ENCODE measurements at regions not wholly inside any gene's neighbourhood (a gene's known extent, or its start where the extent isn't known, plus 50 kb on each side); places are given as distances from the start of the nearest gene placed in this dataset.

DNA sequence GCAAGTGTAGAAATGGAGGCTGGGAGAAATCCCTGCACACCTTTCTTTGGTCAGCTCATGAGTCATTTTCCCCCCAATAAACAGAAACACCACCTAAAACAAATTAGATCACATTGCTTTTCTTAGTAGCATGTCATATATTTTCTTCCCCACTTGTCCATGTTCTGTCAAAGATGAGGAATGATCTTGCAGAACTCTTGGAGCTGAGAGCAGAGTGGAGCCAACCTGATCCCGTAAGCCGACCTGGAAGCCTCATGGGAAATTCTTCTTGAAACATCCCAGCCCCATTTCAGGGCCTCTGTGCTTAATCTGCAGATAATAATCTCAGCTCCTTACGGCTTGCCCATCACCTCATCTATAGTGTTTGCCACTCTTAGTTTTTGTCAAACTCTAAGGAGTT is 284.6 kb upstream of the ELAC2 start:
- H3K79me2 ChIP-seq (ENCODE audit: insufficient read depth, low read depth): no peaks in the 10 kb centered on the region

GRCh38 chr17:13297183-13297582 is 279.4 kb upstream of the ELAC2 start:
- no peak for TF ChIP-seq CTCF (conservative IDR thresholded peaks at IDR 0.05; ENCODE audit: low read depth, low read length)
- Histone ChIP-seq H3K4me1 (ENCODE audit: low read depth, poor library complexity, severe bottlenecking) (no peaks in the 10 kb centered on the region), H3K79me2 (ENCODE audit: insufficient read depth, low read depth) (no peaks in the 10 kb centered on the region), H3K9ac (no peak overlapping the region), H3K4me3 (IDR thresholded peaks at IDR 0.05; ENCODE audit: insufficient read depth, low read depth, low read length) (no peak overlapping the region), H3K27ac (no peak overlapping the region), H3K4me2 (no peak overlapping the region), H2AFZ (ENCODE audit: low read depth) (no peak overlapping the region), H3K36me3 (ENCODE audit: insufficient read depth) (no peaks in the 10 kb centered on the region), H4K20me1 (ENCODE audit: insufficient read depth) (no peaks in the 10 kb centered on the region), H3K27me3 (ENCODE audit: insufficient read depth, low read depth) (no peaks in the 10 kb centered on the region)

More for the DNA sequence above, 284.6 kb upstream of the ELAC2 start:
- no peak for TF ChIP-seq CTCF (conservative IDR thresholded peaks at IDR 0.05; ENCODE audit: low read depth, low read length)
- H3K36me3 ChIP-seq (ENCODE audit: insufficient read depth): no peaks in the 10 kb centered on the region
- H3K27me3 ChIP-seq (ENCODE audit: insufficient read depth, low read depth): no peaks in the 10 kb centered on the region
- no peak overlapping the region for H2AFZ ChIP-seq (ENCODE audit: low read depth)
- H3K9ac ChIP-seq: no peak overlapping the region
- no peak overlapping the region for H3K4me3 ChIP-seq (IDR thresholded peaks at IDR 0.05; ENCODE audit: insufficient read depth, low read depth, low read length)
- H4K20me1 ChIP-seq (ENCODE audit: insufficient read depth): no peaks in the 10 kb centered on the region
- no peak overlapping the region for H3K4me2 ChIP-seq
- H3K4me1 ChIP-seq (ENCODE audit: low read depth, poor library complexity, severe bottlenecking): no peaks in the 10 kb centered on the region
- no peak overlapping the region for H3K27ac ChIP-seq

DNA sequence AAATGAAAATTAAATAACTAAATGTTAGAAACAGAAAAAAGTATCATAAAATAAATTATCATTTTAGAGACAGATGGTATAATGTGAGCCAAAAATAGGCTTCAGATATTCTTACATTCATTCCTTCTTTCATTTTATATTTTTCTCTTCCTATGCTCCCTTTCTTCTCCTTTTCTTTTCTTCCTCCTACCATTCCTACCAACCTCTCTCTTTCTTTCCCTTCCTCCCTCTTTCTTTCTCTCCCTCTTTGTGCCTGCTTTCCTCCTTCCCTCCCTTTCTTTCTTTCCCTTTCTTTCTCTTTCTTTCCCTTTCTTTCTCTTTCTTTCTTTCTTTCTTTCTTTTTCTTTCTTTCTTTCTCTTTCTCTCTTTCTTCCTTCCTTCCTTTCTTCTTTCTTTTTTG is 275.6 kb upstream of the ELAC2 start:
- no peak overlapping the region for H3K9ac ChIP-seq
- H3K4me3 ChIP-seq (IDR thresholded peaks at IDR 0.05; ENCODE audit: insufficient read depth, low read depth, low read length): no peak overlapping the region
- no peaks in the 10 kb centered on the region for H3K36me3 ChIP-seq (ENCODE audit: insufficient read depth)
- no peak for TF ChIP-seq CTCF (conservative IDR thresholded peaks at IDR 0.05; ENCODE audit: low read depth, low read length)
- no peak overlapping the region for H2AFZ ChIP-seq (ENCODE audit: low read depth)
- no peak overlapping the region for H3K27ac ChIP-seq
- H3K27me3 ChIP-seq (ENCODE audit: insufficient read depth, low read depth): no peaks in the 10 kb centered on the region
- no peaks in the 10 kb centered on the region for H3K79me2 ChIP-seq (ENCODE audit: insufficient read depth, low read depth)
- no peak overlapping the region for H3K4me2 ChIP-seq
- H3K4me1 ChIP-seq (ENCODE audit: low read depth, poor library complexity, severe bottlenecking): no peaks in the 10 kb centered on the region
- H4K20me1 ChIP-seq (ENCODE audit: insufficient read depth): no peaks in the 10 kb centered on the region

DNA sequence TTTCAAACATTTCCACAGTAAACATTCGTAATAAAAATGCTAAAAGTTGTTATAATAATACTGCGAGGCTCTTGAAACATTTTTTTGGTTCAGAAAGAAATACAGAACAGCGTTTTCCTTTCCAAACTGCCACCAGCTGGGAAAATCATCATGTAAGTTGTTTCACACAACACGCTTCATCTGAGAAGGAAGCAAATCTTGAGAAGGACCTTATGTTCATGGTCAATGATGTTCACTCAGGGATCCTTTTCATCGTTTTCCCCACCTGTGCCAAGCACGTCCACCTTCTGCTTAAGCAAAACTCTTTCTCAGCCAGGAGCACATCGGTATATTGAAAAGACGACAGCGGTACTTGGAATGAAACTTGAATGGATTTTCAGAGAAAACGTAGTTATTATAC is 274.5 kb upstream of the ELAC2 start:
- Histone ChIP-seq H2AFZ (ENCODE audit: low read depth) (no peak overlapping the region), H3K27me3 (ENCODE audit: insufficient read depth, low read depth) (no peaks in the 10 kb centered on the region), H4K20me1 (ENCODE audit: insufficient read depth) (no peaks in the 10 kb centered on the region), H3K4me3 (IDR thresholded peaks at IDR 0.05; ENCODE audit: insufficient read depth, low read depth, low read length) (no peak overlapping the region), H3K79me2 (ENCODE audit: insufficient read depth, low read depth) (no peaks in the 10 kb centered on the region), H3K27ac (no peak overlapping the region), H3K36me3 (ENCODE audit: insufficient read depth) (no peaks in the 10 kb centered on the region), H3K4me1 (ENCODE audit: low read depth, poor library complexity, severe bottlenecking) (no peaks in the 10 kb centered on the region), H3K4me2 (no peak overlapping the region), H3K9ac (no peak overlapping the region)
- no peak for TF ChIP-seq CTCF (conservative IDR thresholded peaks at IDR 0.05; ENCODE audit: low read depth, low read length)

DNA sequence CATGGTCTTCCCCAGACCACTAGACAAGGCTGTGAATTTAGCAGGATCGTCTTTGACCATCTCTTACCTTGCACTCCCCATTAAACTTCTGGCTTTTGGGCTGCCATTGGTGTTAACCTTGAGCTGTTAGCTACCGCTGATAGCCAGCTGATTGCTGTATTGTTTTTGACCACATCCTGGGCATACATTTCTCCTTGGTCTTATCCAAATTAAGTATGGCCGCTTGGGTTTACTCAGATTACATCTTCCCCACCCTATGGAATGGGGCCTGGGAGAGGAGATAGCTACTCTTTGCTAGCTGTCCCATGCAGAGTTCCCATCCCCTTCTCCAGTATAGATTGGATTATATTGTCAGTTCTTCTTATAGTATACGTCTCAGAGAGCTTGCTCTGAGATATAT is 270.4 kb upstream of the ELAC2 start:
- H2AFZ ChIP-seq (ENCODE audit: low read depth): no peak overlapping the region
- no peak overlapping the region for H3K4me3 ChIP-seq (IDR thresholded peaks at IDR 0.05; ENCODE audit: insufficient read depth, low read depth, low read length)
- H3K27ac ChIP-seq: no peak overlapping the region
- no peak overlapping the region for H3K4me2 ChIP-seq
- H3K36me3 ChIP-seq (ENCODE audit: insufficient read depth): no peaks in the 10 kb centered on the region
- H4K20me1 ChIP-seq (ENCODE audit: insufficient read depth): no peaks in the 10 kb centered on the region
- no peak overlapping the region for H3K9ac ChIP-seq
- no peak for TF ChIP-seq CTCF (conservative IDR thresholded peaks at IDR 0.05; ENCODE audit: low read depth, low read length)
- no peaks in the 10 kb centered on the region for H3K4me1 ChIP-seq (ENCODE audit: low read depth, poor library complexity, severe bottlenecking)
- H3K79me2 ChIP-seq (ENCODE audit: insufficient read depth, low read depth): no peaks in the 10 kb centered on the region
- H3K27me3 ChIP-seq (ENCODE audit: insufficient read depth, low read depth): no peaks in the 10 kb centered on the region
